ENCODE measurements at regions not wholly inside any gene's neighbourhood (a gene's known extent, or its start where the extent isn't known, plus 50 kb on each side); places are given as distances from the start of the nearest gene placed in this dataset.

DNA sequence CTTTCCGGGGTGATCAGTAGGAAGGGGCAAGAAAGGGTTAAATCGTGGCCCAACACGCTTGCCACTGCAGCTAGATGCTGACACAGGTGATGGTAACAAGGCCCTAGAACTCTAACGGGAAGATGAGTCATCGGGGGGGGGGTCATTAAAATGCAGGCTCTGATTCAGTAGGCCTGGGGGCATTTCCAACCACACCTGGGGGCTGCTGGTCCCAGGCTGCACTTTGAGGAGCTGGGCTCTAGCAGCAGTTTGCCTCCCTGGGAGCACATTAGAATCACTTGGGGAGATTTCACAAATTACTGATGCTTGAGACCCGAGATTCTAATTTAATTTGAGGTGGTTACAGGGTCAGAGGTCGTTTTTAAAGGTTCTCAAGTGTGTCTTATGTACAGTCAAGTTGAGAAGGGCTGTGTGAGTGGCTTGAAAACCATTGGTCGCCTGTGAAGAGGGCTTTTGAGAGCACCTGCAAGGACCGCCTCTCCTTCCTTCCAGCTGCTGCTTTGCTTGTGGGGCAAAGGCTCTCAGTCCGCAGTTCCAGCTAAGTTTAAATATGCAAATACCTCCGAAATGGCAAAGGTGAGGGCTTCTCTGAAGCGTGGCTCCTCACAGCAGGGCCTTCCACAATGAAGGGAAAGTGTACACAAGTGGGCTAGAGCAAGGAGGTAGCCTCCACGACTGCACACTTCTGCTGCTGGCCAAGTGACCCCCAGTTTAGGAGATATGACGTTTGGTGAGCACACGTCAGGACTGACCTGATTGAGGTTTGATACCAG is 84.2 kb upstream of the KCNK12 start:
- Histone ChIP-seq H3K4me3 (ENCODE audit: low read length) (no peak overlapping the region), H2AFZ (ENCODE audit: low read length) (peak overlapping the region; percentile 57; the same call in 1 of the 2 replicates), H3K27ac (ENCODE audit: low read length) (no peak overlapping the region), H3K27me3 (ENCODE audit: low read length) (no peaks in the 10 kb centered on the region), H4K20me1 (ENCODE audit: low read length) (no peaks in the 10 kb centered on the region), H3K4me1 (ENCODE audit: insufficient read depth, low read length) (peaks cover 30% of the 10 kb centered on the region), H3K9me3 (ENCODE audit: low read length) (no peaks in the 10 kb centered on the region), H3K4me2 (ENCODE audit: low read length) (peak overlapping the region; percentile 54), H3K9me2 (replicated peaks; ENCODE audit: low read length) (no peaks in the 10 kb centered on the region), H3K79me2 (ENCODE audit: low read length) (no peaks in the 10 kb centered on the region), H3F3A (ENCODE audit: low read length, unreplicated experiment) (no peaks in the 10 kb centered on the region), H3K9ac (ENCODE audit: low read length) (no peak overlapping the region), H3K36me3 (ENCODE audit: low read depth, low read length) (no peaks in the 10 kb centered on the region)
- BruUV-seq (replicated peaks), result no TSS peak
- intact Hi-C loops (cut with micrococcal nuclease), result no loop called here
- POLR2A ChIA-PET (ENCODE audit: unreplicated experiment), result no interaction called here
- TF ChIP-seq EZH2phosphoT487 (IDR thresholded peaks at IDR 0.05; ENCODE audit: borderline replicate concordance, low read length), result no peak
- no peak for TF ChIP-seq EZH2 (IDR thresholded peaks at IDR 0.05; ENCODE audit: low read length, unreplicated experiment)
- TF ChIP-seq CTCF (conservative IDR thresholded peaks at IDR 0.05; ENCODE audit: low read depth, low read length), result no peak
- CTCF ChIA-PET, result interaction anchor here (0.6 to 1.0 kb wide), 2 partner anchors 113 to 205 kb away, joined by 3 to 5 read pairs; no protein-coding TSS in a partner anchor
- ATAC-seq, result peak; percentile 11; the same call in 1 of the 2 replicates
- peak; percentile 69 for DNase-seq

GRCh38 chr2:47653902-47654789 is 83.4 kb upstream of the KCNK12 start:
- Histone ChIP-seq H3K27ac (ENCODE audit: low read length) (no peak overlapping the region), H3K4me2 (ENCODE audit: low read length) (peak overlapping the region; percentile 54), H3K4me3 (ENCODE audit: low read length) (no peak overlapping the region), H3K27me3 (ENCODE audit: low read length) (no peaks in the 10 kb centered on the region), H4K20me1 (ENCODE audit: low read length) (no peaks in the 10 kb centered on the region), H3K9me3 (ENCODE audit: low read length) (no peaks in the 10 kb centered on the region), H3K9me2 (replicated peaks; ENCODE audit: low read length) (no peaks in the 10 kb centered on the region), H3K9ac (ENCODE audit: low read length) (no peak overlapping the region), H3K36me3 (ENCODE audit: low read depth, low read length) (no peaks in the 10 kb centered on the region), H2AFZ (ENCODE audit: low read length) (peak overlapping the region; percentile 57), H3K4me1 (ENCODE audit: insufficient read depth, low read length) (peaks cover 30% of the 10 kb centered on the region), H3K79me2 (ENCODE audit: low read length) (no peaks in the 10 kb centered on the region), H3F3A (ENCODE audit: low read length, unreplicated experiment) (no peaks in the 10 kb centered on the region)
- BruUV-seq (replicated peaks), result no TSS peak
- intact Hi-C loops (cut with micrococcal nuclease), result no loop called here
- ChIA-PET POLR2A (ENCODE audit: unreplicated experiment) (no interaction called here), CTCF (interaction anchor here (0.6 to 1.0 kb wide), 2 partner anchors 114 to 193 kb away, joined by 5 read pairs; no protein-coding TSS in a partner anchor)
- DNase-seq (peak; percentile 75), ATAC-seq (peak; percentile 78)
- TF ChIP-seq CTCF (conservative IDR thresholded peaks at IDR 0.05; ENCODE audit: low read depth, low read length), result peak; percentile 66
- no peak for TF ChIP-seq EZH2phosphoT487 (IDR thresholded peaks at IDR 0.05; ENCODE audit: borderline replicate concordance, low read length)
- no peak for TF ChIP-seq EZH2 (IDR thresholded peaks at IDR 0.05; ENCODE audit: low read length, unreplicated experiment)

All from PC-3 (cell line).